AG09319 (cell line): ENCODE measurements at regions not wholly inside any gene's neighbourhood (a gene's known extent, or its start where the extent isn't known, plus 50 kb on each side); places are given as distances from the start of the nearest gene placed in this dataset.

Experiments
- DNase-seq: peaks from one replicate; pipeline ENCODE4 v3.0.0-alpha.2; 2010; ENCODE audit warnings: low read depth; ENCODE audit errors: extremely low read depth
- CTCF ChIP-seq: IDR thresholded peaks from 2 replicates; pipeline ENCODE4 v1.5.1; 2011; ENCODE audit warnings: low read depth, mild to moderate bottlenecking, inconsistent platforms, low read length, moderate library complexity

- no peak for TF ChIP-seq CTCF
- no peak for DNase-seq
Measured at GRCh38 chr15:61319892-61320291, 90.8 kb upstream of the RORA start.

- no peak for DNase-seq
- TF ChIP-seq CTCF: no peak
Measured at GRCh38 chr15:61318802-61319525, 89.9 kb upstream of the RORA start.

- no peak for TF ChIP-seq CTCF
- no peak for DNase-seq
Measured at GRCh38 chr15:61318301-61318700, 89.2 kb upstream of the RORA start.

- DNase-seq: no peak
- TF ChIP-seq CTCF: no peak
Measured at GRCh38 chr15:61315471-61315870, 86.4 kb upstream of the RORA start.

GRCh38 chr15:61314427-61314826 lies 85.3 kb upstream of the RORA start:
- no peak for DNase-seq
- TF ChIP-seq CTCF: no peak

GRCh38 chr15:61309617-61310016 lies 80.5 kb upstream of the RORA start:
- no peak for TF ChIP-seq CTCF
- DNase-seq: no peak

GRCh38 chr15:61309031-61309511 lies 80.0 kb upstream of the RORA start:
- no peak for TF ChIP-seq CTCF
- DNase-seq: no peak
